Heart left ventricle (tissue), 16 donors: ENCODE measurements at regions not wholly inside any gene's neighbourhood (a gene's known extent, or its start where the extent isn't known, plus 50 kb on each side); places are given as distances from the start of the nearest gene placed in this dataset.
A peak's percentile ranks its signal among the peaks of the same experiment; 100 is the strongest.

Source experiments
- ATAC-seq, 4 donors: fragments of 200-7000 bp; cut with Tn5 transposase; one replicate each; pipeline ENCODE4 v1.9.1; 2020 to 2022; ENCODE audit warnings: moderate library complexity in 4 of 4, mild to moderate bottlenecking in 3 of 4, moderate number of reproducible peaks in 1 of 4
- DNase-seq, 5 donors: peaks; one replicate each; pipeline ENCODE4 v3.0.0-alpha.2; 2020
- H3K27ac ChIP-seq, 12 donors: fragments of 200-600 bp; sonication (generic) in 4 of 12; one replicate each; pipeline versions ENCODE4 v1.5.0 to v1.8.0; 2016 to 2022; ENCODE audit warnings: mild to moderate bottlenecking in 2 of 12
- H3K27me3 ChIP-seq, 9 donors: fragments of 200-600 bp; sonication (generic) in 2 of 9; one replicate each; pipeline versions ENCODE4 v1.5.1 to v1.8.0; 2016 to 2022; ENCODE audit warnings: mild to moderate bottlenecking in 3 of 9
- H3K36me3 ChIP-seq, 9 donors: fragments of 200-600 bp; sonication (generic) in 2 of 9; one replicate each; pipeline versions ENCODE4 v1.5.0 to v1.8.0; 2018 to 2022; ENCODE audit warnings: mild to moderate bottlenecking in 2 of 9
- H3K4me1 ChIP-seq, 12 donors: fragments of 200-600 bp; sonication (generic) in 4 of 12; one replicate each; pipeline versions ENCODE4 v1.5.0 to v1.8.0; 2016 to 2022; ENCODE audit warnings: mild to moderate bottlenecking in 3 of 12
- H3K4me3 ChIP-seq, 12 donors: fragments of 200-600 bp; sonication (generic) in 4 of 12; one replicate each; pipeline versions ENCODE4 v1.5.0 to v1.8.0; 2017 to 2022; ENCODE audit warnings: mild to moderate bottlenecking in 9 of 12, moderate library complexity in 4 of 12
- H3K9me3 ChIP-seq, 12 donors: fragments of 200-600 bp; sonication (generic) in 4 of 12; one replicate each; pipeline versions ENCODE4 v1.5.0 to v1.8.0; 2016 to 2022; ENCODE audit warnings: mild to moderate bottlenecking in 1 of 12
- POLR2A ChIP-seq, 2 donors: fragments of 450-650 bp; IDR thresholded peaks; one replicate each; pipeline ENCODE4 v1.6.1; 2017; ENCODE audit warnings: antibody characterized with exemption in 2 of 2, mild to moderate bottlenecking in 2 of 2, moderate library complexity in 2 of 2
- WGBS, 4 donors: extraction: QIAGEN DNeasy Blood & Tissue Kit in 2 of 4; methylation state at CpG; one replicate each; pipeline versions ENCODE4 v1.1.5 to v1.1.7; 2013 to 2018; 5-methylcytosine and 5-hydroxymethylcytosine counted together
- intact Hi-C, 10 donors: fragments of 100-400 bp; cut with DNase I; formaldehyde crosslinking; loops; one replicate each; pipeline versions ENCODE4 v1.11.1 to v1.14.2; 2022
- TF ChIP-seq, protein P1 (sequence below), 12 donors: fragments of 200-600 bp; sonication (generic) in 4 of 12; IDR thresholded peaks; one replicate each; pipeline versions ENCODE4 v1.5.0 to v1.8.0; 2018 to 2022; ENCODE audit warnings: antibody characterized with exemption in 12 of 12, mild to moderate bottlenecking in 5 of 12
- donor health status: ischemic (EF 13 %, LVEDD 7.1; RV severe dilation, severe dysfunction).
- donor health status: healthy with polysubstance abuse.
- donor health status: DM: no; HTN: yes; CAD: no.
- donor health status: DM: no; HTN: no; CAD: no.
- donor health status: ischemic (EF 25% LVEDD 6.9; RV normal size, moderate dysfunction).
- donor health status: ischemic (EF 25% LVEDD 5.7; RV mildly dilated, moderate dysfunction).
- donor health status: healthy.
- donor health status: DM: yes; HTN: yes; CAD: no.
- donor health status: ischemic (EF 35%, LVEDD 5.7; RV mildly dilated, moderate dysfunction).
- donor health status: nonischemic (EF 11% LVEDD 7.7; RV severe dilation, severe dysfunction).
- donor health status: DM: yes; HTN: yes; CAD: no.
- donor health status: PGD.
- donor health status: ischemic (EF 29% LVEDD 5.4; RV normal size, mild dysfunction).
- donor health status: nonischemic (EF 23%, LVEDD 6.1; RV moderate dilation, normal function).

DNA sequence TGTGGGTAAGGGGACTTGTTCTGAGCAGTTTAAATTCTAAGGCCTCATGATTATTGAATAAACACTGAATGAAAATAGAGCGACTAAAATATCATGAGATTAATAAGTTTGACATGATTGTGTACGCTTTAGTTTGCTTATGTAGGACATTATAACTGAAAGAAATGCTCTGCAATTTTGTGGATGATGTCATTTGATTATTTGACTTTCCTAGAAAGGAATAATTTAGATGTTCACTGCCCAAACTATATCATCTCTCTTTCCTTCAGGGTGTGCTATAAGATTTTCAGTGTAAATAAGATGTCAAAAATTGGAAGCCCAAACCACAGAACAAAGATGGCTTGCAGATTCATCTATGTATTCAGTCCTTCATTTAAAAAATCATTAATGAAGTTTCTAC is 115.7 kb upstream of the MTAP start:
- TF ChIP-seq, protein P1, sequence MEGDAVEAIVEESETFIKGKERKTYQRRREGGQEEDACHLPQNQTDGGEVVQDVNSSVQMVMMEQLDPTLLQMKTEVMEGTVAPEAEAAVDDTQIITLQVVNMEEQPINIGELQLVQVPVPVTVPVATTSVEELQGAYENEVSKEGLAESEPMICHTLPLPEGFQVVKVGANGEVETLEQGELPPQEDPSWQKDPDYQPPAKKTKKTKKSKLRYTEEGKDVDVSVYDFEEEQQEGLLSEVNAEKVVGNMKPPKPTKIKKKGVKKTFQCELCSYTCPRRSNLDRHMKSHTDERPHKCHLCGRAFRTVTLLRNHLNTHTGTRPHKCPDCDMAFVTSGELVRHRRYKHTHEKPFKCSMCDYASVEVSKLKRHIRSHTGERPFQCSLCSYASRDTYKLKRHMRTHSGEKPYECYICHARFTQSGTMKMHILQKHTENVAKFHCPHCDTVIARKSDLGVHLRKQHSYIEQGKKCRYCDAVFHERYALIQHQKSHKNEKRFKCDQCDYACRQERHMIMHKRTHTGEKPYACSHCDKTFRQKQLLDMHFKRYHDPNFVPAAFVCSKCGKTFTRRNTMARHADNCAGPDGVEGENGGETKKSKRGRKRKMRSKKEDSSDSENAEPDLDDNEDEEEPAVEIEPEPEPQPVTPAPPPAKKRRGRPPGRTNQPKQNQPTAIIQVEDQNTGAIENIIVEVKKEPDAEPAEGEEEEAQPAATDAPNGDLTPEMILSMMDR (IDR thresholded peaks at IDR 0.05): no peak
- no peak for TF ChIP-seq POLR2A (IDR thresholded peaks at IDR 0.05)
- H3K36me3 ChIP-seq: no peaks in the 10 kb centered on the region
- H3K27me3 ChIP-seq: peaks cover 0 to 3% (median 0%) of the 10 kb centered on the region in 9 donors
- no peaks in the 10 kb centered on the region for H3K9me3 ChIP-seq
- WGBS, 4 donors: 75 to 88% (median 86%) methylated on average over 2 of the region's 2 CpGs
- no peak overlapping the region for H3K27ac ChIP-seq
- ATAC-seq (no peak), DNase-seq (no peak)
- intact Hi-C loops: no loop called here
- H3K4me3 ChIP-seq: no peak overlapping the region
- H3K4me1 ChIP-seq: no peaks in the 10 kb centered on the region

DNA sequence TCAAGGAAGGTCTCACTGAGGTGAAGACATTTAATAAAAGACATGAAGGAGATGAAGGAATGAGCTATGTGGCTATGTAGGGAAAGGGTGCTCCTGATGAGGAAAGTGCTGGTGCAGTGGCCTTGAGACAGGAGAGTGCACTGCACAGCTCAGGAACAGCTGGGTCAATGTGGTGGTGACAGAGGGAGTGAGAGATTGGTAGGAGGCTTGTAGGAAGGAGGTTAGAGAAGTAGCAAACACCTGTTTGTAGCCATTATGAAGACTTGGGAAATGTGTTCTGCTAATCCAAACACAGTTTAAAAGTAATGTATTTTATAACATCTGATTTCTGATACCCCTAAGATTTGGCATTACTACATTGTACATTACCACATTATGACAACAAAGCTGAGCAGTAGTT is 115.1 kb upstream of the MTAP start:
- H3K9me3 ChIP-seq: no peaks in the 10 kb centered on the region
- no peak overlapping the region for H3K27ac ChIP-seq
- ATAC-seq: no peak
- no peak overlapping the region for H3K4me3 ChIP-seq
- DNase-seq: no peak
- H3K27me3 ChIP-seq: peaks cover 0 to 3% (median 0%) of the 10 kb centered on the region in 9 donors
- no peaks in the 10 kb centered on the region for H3K36me3 ChIP-seq
- TF ChIP-seq, protein P1 (IDR thresholded peaks at IDR 0.05): no peak
- no peak for TF ChIP-seq POLR2A (IDR thresholded peaks at IDR 0.05)
- no peaks in the 10 kb centered on the region for H3K4me1 ChIP-seq
- intact Hi-C loops: no loop called here

DNA sequence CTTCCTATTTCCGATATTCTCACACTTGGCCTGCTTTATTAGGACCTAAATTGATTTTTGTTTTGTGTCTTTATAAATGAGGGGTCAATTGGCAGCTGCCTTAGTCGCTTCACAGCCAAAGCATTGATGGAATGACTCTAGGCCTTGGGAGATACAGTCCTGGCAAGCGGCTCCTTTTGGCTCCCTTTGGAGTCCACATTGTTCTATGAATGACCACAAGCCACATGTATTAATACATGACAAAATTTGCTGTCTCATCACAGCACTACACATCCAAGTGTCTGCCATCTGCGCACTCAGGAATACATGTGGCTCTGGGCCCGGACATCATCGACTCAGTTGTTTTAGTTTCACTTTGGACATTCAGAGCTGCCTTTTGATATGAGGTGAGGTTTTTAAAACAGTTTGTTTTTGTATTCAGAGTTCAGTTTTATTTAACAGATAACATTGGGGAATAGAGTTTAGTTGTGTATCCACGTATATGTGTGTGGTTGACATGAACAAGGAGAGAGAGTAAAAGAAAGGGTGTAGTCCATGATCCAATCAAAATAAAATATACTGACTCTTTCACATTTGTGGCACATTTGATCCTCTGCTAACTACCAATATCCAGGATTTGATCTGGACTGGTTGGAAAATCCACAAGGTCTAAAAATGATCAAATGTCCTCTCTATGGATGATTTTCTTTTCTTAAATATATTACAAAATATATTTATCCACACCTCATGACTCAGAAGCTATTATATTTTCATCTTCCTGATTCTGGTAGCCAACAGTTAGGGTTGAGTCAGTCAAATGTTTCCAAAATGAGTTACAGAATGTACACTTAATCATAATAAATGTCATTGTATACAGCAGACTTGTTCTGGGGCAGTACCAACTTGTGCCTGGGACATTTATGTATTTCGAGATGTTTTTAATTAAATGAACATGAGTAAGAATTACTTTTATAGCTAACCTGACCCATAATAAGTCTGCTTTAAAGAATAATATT is 114.0 kb upstream of the MTAP start:
- ATAC-seq (no peak), DNase-seq (no peak)
- peaks cover 0 to 3% (median 0%) of the 10 kb centered on the region in 9 donors for H3K27me3 ChIP-seq
- no peaks in the 10 kb centered on the region for H3K9me3 ChIP-seq
- no peaks in the 10 kb centered on the region for H3K36me3 ChIP-seq
- H3K27ac ChIP-seq: no peak overlapping the region
- intact Hi-C loops: no loop called here
- TF ChIP-seq, protein P1 (IDR thresholded peaks at IDR 0.05): no peak
- TF ChIP-seq POLR2A (IDR thresholded peaks at IDR 0.05): no peak
- 66 to 83% (median 78%) methylated on average over 8 of the region's 8 CpGs for WGBS, 4 donors
- H3K4me1 ChIP-seq: no peaks in the 10 kb centered on the region
- H3K4me3 ChIP-seq: peak overlapping the region in 4 of 12 donors; percentile 1 to 37 (median 16)

DNA sequence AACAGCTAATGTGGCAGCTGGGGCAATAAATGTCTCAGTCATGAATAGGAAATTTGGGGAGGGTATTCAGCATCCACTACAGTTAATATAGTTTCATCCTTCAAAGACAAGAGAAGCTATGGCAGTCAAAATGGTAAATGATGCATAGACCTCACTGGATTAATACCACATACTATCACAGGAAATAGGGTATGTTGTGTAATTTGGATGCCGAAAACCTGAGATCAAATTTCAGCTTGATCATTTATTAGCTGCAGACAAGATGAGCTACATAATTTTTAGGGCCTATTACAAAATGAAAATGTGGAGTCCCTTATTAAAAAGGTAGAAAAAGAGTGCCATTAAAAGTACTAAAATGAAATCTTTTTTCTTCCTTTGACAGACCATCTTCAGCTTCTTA is 112.6 kb upstream of the MTAP start:
- intact Hi-C loops: no loop called here
- H3K27ac ChIP-seq: no peak overlapping the region
- H3K4me1 ChIP-seq: no peaks in the 10 kb centered on the region
- H3K36me3 ChIP-seq: no peaks in the 10 kb centered on the region
- no peaks in the 10 kb centered on the region for H3K9me3 ChIP-seq
- WGBS, 4 donors: 86 to 97% (median 89%) methylated on average over 1 of the region's 1 CpG
- DNase-seq (no peak), ATAC-seq (no peak)
- no peak overlapping the region for H3K4me3 ChIP-seq
- TF ChIP-seq, protein P1 (IDR thresholded peaks at IDR 0.05): no peak
- TF ChIP-seq POLR2A (IDR thresholded peaks at IDR 0.05): no peak
- H3K27me3 ChIP-seq: peaks cover 0 to 3% (median 0%) of the 10 kb centered on the region in 9 donors
